ENCODE measurements at regions not wholly inside any gene's neighbourhood (a gene's known extent, or its start where the extent isn't known, plus 50 kb on each side); places are given as distances from the start of the nearest gene placed in this dataset.
A peak's percentile ranks its signal among the peaks of the same experiment; 100 is the strongest.
"Not testable (repeated sequence)": the region's sequence is repeated elsewhere in the genome, so short reads cannot be mapped to it uniquely, and the experiment has no call there.

- DNase-seq: not testable (repeated sequence)
Measured at GRCh38 chr12:124070394-124071074, 97.5 kb downstream of the ZNF664 start.

GRCh38 chr12:124071075-124071443, 98.0 kb downstream of the ZNF664 start:
- DNase-seq: no peak

GRCh38 chr12:124073356-124074035, 100.5 kb downstream of the ZNF664 start:
- no peak for DNase-seq

- DNase-seq: no peak
Measured at GRCh38 chr12:124075841-124076240, 102.8 kb downstream of the ZNF664 start.

GRCh38 chr12:124077701-124078100, 104.7 kb downstream of the ZNF664 start:
- no peak for DNase-seq

GRCh38 chr12:124078800-124079199, 105.8 kb downstream of the ZNF664 start:
- DNase-seq: no peak

GRCh38 chr12:124080649-124081048, 107.6 kb downstream of the ZNF664 start:
- no peak for DNase-seq

- no peak for DNase-seq
Measured at GRCh38 chr12:124082012-124082411, 109.0 kb downstream of the ZNF664 start.

GRCh38 chr12:124082687-124083086, 109.7 kb downstream of the ZNF664 start:
- DNase-seq: no peak

- no peak for DNase-seq
Measured at GRCh38 chr12:124083708-124084107, 110.7 kb downstream of the ZNF664 start.

GRCh38 chr12:124085419-124086296, 112.6 kb downstream of the ZNF664 start:
- DNase-seq: no peak

GRCh38 chr12:124086299-124086898, 113.4 kb downstream of the ZNF664 start:
- no peak for DNase-seq

GRCh38 chr12:124087266-124088051, 114.4 kb downstream of the ZNF664 start:
- peak; percentile 43 to 84 (median 59) for DNase-seq

- peak; percentile 25 to 87 (median 65) for DNase-seq
Measured at GRCh38 chr12:124088217-124088907, 115.3 kb downstream of the ZNF664 start.

GRCh38 chr12:124089181-124089914, 116.3 kb downstream of the ZNF664 start:
- DNase-seq: not testable (repeated sequence)

GRCh38 chr12:124091835-124092234, 118.8 kb downstream of the ZNF664 start:
- no peak for DNase-seq

- not testable (repeated sequence) for DNase-seq
Measured at GRCh38 chr12:124092532-124092931, 119.5 kb downstream of the ZNF664 start.

GRCh38 chr12:124093297-124093696, 120.3 kb downstream of the ZNF664 start:
- no peak for DNase-seq

GRCh38 chr12:124094188-124094587, 121.2 kb downstream of the ZNF664 start:
- no peak for DNase-seq

- DNase-seq: no peak
Measured at GRCh38 chr12:124094733-124095132, 121.7 kb downstream of the ZNF664 start.

Measured in muscle of back (tissue), 3 donors.